GM19438 (cell line): ENCODE measurements at regions not wholly inside any gene's neighbourhood (a gene's known extent, or its start where the extent isn't known, plus 50 kb on each side); places are given as distances from the start of the nearest gene placed in this dataset.
"Not testable (repeated sequence)": the region's sequence is repeated elsewhere in the genome, so short reads cannot be mapped to it uniquely, and the experiment has no call there.

ENCODE experiments used
- ATAC-seq: cut with Tn5 transposase; IDR thresholded peaks from one replicate; pipeline ENCODE4 v1.9.1; 2021; ENCODE audit warnings: low read depth; ENCODE audit not compliant: unreplicated experiment

DNA sequence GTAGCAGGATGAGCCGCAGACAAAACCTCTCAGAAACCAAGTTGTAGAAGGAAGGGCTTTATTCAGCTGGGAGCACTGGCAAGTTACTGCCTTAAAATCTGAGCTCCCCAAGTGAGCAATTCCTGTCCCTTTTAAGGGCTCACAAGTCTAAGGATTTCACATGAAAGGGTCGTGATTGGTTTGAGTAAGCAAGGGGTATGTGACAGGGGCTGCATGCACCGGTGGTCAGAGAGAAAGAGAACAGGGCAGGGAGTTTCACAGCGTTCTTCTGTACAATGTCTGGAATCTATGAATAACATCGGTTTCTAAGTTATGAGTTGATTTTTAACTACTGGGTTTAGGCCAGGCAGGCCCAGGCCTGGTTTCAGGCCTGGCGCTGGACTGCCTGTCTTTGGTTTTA, 660.3 kb upstream of the ATXN7L3B start:
- not testable (repeated sequence) for ATAC-seq

DNA sequence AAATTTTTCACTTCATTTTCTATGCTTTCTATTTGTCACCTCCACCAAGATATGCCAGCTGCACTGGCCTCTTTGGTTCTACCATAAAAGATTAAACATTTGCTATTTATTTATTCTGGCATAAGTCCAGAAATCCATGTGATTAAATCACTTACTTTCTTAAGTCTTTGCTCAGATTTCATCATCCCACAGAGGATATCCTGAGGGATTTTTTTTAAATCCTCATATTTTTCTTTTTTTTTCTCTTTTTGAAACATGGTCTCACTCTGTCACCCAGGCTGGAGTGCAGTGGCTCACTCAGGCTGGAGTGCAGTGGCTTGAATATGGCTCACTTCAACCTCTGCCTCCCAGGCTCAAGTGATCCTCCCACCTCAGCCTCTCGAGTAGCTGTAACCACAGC, 645.4 kb upstream of the ATXN7L3B start:
- no peak for ATAC-seq

DNA sequence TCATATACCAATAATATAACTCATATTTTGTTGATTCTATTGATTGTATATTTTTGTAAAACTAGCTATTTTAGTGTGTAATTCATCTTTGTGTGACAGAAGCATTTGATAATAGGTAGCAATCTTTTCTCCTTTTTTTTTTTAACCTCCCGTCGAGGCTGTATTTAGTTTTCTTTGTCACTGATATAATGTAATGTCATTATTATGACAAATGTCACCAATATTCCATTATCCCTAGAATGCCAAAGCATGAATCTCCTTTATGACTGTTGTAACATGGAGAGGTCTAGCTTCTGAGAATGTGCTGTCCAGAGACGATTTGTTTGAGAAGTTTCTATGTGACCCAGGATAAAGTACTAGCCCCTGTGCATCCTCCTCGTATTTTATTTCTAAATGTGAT, 639.0 kb upstream of the ATXN7L3B start:
- ATAC-seq, result no peak

DNA sequence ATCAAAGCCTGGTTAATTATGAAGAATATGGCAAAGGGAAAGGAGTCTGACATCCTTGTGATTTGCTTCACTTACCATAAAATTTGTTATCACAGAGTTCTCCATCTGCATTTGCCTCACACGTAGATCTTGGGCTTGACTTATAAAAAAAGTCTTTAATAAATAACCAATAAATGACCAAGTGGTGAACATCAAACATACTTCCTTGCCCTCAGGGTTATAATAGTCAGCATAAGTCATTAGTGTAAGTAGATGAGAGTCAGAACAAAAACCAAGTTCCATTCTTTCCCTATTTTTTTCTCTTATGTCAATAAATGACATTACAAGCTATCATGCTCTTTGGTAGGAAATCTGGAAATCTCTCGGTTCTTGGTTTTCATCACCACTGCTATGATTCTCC, 635.4 kb upstream of the ATXN7L3B start:
- no peak for ATAC-seq

DNA sequence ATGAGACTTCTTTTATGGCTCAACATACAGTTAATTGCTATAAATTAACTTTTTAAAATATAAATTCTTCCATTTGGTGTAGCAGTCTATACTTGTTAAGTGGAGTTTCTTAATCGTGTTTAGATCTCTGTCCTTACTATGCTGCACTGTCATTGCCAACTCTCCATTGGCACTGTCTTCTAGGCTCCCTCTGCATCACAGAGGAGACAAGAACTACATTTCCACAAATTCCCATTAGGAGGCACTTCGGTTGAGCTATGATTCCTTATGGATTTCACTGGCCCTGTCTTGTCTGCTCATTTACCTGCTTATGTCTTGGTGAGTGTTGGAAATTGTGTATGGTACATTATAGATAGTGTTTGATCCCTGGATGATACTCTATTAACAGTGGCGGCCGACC, 630.9 kb upstream of the ATXN7L3B start:
- ATAC-seq, result no peak

DNA sequence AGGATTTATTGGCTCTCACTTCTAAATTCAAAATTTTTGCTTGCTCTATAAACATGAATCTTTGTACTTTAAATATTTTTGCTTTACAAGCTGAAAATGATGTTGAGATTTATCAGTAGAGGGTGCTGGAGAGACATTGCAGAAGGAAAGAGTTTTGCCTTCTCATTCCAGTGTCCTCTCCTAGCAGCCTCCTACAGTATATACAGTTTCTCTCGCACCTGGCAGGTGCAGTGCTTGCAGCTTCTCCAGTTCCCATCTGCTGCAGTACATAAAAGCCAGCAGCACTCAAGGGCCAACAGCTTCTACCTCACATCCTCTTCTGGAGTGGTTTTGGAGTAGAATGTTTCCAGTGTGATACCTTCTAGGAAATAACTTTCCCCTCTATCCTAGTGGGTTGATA, 601.8 kb upstream of the ATXN7L3B start:
- no peak for ATAC-seq

DNA sequence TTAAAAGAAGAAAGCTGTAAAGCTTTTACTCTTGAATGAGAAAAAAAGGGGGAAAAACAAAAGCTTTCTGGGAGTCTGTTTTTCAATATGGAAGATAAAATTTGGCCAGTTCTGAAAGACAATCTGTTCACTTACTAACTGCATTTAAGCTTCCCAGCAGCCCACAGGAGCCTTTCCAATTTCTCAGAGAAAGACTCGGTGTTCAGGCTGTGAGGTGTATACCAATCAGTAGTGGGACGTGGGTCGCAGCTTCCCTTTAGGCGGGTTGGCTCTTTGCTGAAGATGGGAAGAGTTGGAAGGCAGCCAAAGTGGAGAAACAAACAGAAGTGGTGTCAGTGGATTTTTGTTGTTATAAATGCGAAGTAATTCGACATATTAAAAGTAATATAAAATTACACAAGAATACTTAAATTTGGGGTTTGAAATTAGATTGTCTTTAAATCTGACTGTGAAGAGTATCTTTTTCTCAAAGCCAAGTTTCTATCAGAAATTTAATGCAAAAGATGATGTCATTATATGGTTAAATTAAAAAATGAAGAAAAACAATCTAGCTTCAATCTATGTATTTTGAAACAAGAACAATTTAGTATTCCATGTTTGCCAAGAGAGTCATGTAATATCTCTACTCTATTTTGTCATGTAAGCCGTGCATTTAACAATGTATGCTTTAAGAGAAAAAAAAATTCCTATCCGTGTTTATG, 590.2 kb upstream of the ATXN7L3B start:
- ATAC-seq, result no peak

DNA sequence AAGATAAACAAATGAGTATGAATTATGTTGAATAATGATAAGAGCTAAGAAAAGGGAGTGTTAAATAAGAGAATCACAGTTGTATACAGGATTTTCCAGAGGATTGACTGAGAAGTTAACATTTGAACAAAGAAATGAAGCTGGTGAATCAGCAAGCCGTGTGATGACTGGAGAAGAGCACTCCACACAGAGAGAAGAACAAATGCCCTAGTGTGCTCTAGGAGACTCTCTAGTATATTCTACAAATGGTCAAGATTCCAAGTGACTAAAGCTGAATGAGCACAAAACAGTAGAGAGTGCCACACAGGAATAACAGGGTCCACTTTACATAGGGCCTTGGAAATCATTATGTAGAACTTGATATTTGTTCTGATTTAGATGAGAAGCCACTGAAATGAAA, 587.1 kb upstream of the ATXN7L3B start:
- no peak for ATAC-seq

DNA sequence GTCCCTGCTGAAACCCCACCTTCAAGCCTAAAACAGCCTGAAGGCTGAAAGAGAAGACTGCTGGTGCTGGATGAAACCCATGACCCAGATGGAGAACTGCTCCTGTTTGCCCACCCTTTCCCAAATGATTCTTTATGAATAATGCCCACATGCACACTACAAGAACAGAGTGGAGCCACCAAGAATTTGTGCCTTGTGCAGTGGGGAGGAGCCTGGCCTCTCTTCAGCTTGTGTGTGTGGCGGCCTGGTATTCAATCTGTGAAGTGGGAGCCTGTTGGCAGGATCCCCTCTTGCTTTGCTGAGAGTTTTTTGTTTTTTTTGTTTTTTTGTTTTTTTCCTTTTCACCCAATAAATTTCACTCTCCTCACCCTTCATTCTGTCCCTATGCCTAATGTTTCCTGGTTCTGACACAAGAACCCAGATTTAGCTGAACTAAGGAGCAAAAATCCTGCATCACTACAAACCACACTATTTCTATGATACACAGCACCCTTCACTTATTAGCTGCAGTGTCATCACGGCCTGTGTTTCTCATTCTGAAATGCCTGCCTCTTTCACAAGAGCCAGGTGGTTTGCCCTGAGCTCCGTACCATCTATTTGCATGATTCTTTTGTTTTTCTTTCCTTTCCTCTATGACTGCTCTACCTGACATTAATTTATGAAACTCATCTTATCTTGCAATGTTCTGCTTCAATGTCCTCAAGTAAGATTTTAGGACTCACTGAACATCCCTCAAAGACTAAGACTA, 585.5 kb upstream of the ATXN7L3B start:
- ATAC-seq, result no peak

DNA sequence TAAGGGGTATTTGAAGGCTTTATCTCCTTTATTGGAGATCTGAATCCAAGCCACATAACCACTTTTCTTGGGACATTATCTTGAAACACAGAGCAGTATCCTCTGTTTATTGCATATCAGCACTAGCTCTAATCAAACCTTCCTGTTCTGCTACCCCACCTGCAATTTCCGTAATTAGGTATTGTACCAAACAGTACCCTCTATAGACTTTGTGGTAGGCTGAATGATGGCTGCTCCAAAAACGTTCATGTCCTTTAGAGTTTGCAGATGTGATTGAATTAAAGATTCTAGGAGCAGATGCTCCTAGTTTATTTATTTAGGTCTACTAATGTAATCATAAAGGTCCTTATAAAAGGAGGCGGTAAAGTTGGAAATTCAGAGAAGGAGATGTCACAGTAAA, 573.0 kb upstream of the ATXN7L3B start:
- ATAC-seq, result no peak

DNA sequence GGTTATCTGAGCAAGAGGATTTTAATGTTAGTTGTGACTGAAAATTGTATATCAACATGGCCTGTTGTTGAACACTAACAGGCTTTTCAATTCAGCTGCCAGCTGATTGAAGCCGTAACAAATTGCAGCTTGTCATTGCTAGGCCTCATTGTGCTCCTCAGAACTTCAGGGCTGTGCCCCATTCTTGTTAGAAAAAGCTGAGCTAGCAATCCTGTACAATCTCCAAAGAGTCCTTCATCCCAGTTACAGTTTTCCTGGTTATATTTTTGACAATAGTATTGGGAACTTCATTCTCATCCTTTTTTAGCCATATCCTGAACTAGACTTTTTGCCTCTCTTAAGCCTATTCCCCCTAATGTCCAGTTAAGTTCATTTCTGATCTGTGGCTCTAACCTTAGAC, 564.1 kb upstream of the ATXN7L3B start:
- no peak for ATAC-seq

DNA sequence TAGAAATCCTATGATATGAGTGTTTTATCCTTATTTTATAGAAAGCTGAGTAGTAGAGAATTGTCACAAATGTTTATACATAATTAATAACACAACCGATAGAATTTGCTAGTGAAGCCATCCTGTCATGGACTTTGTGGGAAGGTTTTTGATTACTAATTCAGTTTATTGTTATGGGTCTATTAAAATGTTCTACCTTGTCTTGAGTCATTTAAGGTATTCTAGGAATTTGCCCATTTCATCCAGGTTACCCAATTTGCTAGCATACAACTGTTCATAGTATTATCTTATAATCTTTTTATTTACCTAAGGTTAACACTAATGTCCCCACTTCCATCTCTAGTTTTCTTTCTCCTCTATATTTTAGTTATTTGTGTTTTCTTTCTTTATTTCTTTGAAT, 553.1 kb upstream of the ATXN7L3B start:
- no peak for ATAC-seq

DNA sequence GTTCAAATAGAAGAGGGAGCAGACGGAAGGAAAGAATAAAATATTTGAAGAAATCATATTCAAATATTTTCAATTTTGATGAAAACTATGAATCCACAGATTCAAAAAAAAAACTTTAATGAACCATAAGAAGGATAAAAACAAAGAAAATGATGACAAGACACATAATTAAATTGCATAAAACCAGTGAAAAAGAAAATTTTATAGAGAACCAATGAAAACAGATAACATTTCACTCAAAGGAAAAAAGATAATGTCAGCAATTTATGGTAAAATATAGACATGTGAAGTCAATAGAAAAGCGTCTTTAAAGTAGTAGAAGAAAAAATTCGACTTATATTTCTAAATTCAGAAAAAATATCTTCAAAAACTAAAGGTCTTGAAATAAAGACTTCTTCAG, 546.5 kb upstream of the ATXN7L3B start:
- no peak for ATAC-seq

DNA sequence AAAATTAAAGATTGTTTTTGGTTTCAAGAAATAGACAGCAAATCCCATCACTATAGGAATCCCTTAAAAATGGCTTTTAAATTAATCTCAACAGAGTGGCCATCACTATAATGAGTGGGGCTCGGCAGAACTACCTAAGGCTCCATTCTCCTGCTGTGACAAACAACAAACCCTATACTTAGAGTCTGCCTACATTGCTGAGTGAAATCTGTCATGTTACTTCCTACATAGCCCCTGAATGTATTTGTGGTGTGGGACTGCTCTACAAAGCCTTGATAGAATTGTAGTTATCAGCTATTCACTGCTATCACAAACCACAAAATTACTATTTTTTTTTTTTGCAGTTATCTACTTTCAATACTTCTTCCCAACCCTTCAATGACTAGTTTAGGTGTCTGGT, 538.7 kb upstream of the ATXN7L3B start:
- no peak for ATAC-seq

DNA sequence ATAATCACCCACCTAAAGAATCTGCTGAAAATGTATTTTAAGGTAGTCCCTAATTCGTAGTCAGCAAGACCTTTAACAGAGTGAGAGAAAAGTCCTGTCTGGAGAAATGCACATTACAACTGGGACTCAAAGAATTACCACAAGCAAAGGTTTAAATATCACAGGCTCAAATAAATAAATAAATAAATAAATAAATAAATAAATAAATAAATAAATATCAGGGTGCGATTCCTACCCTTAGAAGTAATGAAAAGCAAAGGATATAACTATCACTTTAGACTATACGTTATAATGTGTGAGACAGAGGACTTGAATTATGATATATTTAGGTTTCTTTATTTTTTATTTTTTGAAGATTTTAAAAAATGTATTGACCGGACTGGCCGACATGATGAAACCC, 522.5 kb upstream of the ATXN7L3B start:
- ATAC-seq, result no peak

DNA sequence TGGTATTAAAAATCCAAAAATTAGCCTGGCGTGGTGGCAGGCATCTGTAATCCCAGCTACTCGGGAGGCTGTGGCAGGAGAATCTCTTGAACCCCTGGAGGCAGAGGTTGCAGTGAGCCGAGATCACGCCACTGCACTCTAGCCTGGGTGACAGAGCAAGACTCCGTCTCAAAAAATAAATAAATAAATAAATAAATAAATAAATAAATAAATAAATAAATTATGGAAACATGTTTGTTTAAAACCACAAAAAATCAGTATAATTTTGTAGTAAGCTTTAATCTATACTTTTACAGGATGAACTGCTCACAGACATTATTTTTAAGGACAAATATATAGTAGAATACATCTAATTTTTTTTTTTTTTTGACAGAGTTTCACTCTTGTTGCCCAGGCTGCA, 521.3 kb upstream of the ATXN7L3B start:
- ATAC-seq, result not testable (repeated sequence)

DNA sequence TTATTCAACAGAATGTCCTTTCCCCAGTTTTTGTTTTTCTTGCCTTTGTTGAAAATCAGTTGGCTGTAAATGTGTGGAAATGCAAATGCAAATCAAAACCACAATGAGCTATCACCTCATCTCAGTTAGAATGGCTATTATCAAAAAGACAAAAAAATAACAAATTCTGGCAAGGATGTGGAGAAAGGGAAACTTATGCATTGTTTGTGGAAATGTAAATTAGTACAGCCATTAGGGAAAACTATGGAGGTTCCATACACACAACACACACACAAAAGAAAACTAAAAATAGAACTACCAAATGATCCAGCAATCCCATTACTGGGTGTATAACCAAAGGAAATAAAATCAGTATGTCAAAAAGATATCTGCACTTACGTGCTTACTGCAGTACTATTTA, 518.8 kb upstream of the ATXN7L3B start:
- no peak for ATAC-seq

DNA sequence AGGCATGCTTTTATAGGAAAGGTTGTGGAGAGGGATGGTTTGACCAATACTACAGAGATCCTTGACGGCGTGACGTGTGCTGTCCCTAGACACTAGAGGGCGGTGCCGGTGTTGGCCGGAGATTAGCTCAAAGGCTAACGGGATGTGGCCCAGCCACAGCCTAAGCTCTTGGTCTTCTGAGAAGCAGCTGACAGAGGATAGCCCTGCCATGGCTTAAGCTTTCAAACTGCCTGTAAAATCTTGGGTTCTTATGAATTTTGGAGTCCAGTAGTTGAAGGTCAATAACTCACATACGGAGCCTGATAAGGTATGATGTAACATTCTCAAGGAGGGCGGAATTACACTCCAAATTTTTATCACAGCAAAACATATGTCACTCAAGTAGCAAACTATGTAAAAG, 515.7 kb upstream of the ATXN7L3B start:
- peak; percentile 89 for ATAC-seq

DNA sequence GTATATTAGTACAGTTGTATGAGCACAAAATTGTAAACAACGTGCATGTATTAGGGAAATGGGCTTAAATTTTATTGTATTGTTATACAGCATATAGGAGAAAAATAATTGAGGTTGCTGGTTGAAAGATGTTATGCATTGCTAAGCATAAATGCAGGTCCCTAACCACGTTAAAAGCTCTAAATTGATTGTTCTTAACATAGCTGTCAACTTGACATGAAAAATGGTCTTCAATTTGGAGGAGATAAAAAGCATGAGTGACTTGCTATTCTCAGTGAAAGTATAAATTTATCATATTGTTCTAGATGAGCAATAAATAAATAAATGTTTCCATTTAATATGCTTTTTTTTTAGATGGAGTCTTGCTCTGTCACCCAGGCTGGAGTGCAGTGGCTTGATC, 506.6 kb upstream of the ATXN7L3B start:
- ATAC-seq, result no peak

DNA sequence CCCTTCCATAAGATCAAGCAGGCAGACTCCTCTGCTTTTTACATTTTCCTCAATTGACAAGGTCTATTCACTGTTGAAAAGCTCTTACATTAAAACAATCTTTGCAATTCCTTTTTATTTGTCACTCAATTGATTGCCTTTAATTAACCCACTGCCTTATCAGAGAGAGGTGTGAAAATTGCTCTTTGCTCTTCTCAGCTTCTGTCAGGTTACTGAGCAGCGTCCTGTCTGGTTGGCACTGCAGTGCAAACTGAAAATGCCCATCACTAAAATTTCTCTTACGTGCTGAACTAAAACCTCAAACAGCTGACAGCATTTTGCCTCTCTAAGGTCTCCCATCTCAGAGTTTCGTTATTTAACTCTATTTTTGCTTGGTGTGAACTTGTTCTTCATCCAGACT, 504.1 kb upstream of the ATXN7L3B start:
- ATAC-seq, result no peak

DNA sequence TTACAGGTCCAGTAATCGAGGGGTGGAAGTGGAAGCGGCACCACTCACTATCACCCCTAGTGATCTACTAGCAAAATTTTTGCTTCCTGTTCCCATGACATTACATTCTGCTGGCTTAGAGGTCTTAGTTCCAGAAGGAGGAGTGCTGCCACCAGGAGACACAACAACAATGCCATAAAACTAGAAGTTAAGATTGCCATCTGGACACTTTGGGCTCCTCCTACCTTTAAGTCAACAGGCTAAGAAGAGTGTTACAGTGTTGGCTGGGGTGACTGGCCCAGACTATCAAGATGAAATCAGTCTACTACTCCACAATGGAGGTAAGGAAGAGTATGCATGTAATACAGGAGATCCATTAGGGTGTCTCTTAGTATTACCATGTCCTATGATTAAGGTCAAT, 498.5 kb upstream of the ATXN7L3B start:
- ATAC-seq, result not testable (repeated sequence)

DNA sequence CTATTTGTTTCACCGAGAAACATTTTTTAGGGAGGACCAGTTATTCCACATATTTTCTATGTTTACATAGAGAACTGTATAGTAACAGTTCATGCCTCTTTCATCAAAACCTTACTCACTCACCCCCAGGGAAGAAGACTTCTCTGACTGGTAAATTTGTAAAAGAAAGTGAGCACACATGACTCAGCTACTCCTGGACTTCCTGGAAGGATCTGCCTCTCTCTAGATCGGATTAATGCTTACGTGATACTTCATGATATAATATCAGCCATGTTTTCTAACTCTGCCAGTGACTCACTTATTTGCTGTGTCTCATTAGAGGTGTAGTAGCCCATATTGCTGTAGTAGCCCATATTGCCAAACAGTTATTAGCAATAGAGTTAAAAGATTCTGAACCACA, 494.3 kb upstream of the ATXN7L3B start:
- ATAC-seq, result no peak
